ENCODE measurements at regions not wholly inside any gene's neighbourhood (a gene's known extent, or its start where the extent isn't known, plus 50 kb on each side); places are given as distances from the start of the nearest gene placed in this dataset.
A peak's percentile ranks its signal among the peaks of the same experiment; 100 is the strongest.

GRCh38 chr1:192418552-192419285, 101.9 kb downstream of the RGS21 start:
- ChIA-PET CTCF (interaction anchor here (0.7 to 1.9 kb wide), 2 partner anchors 14 to 425 kb away, joined by 5 to 6 read pairs; no protein-coding TSS in a partner anchor), POLR2A (no interaction called here)
- TF ChIP-seq CTCF (IDR thresholded peaks at IDR 0.05; ENCODE audit: insufficient read depth, low read length, missing control alignments): no peak
- no peak overlapping the region for H3K4me3 ChIP-seq (ENCODE audit: low read depth, low read length)
- no peak for DNase-seq (ENCODE audit: low read depth, low spot score)

- ChIA-PET POLR2A (no interaction called here), CTCF (no interaction called here)
- no peak for DNase-seq (ENCODE audit: low read depth, low spot score)
- no peak for TF ChIP-seq CTCF (IDR thresholded peaks at IDR 0.05; ENCODE audit: insufficient read depth, low read length, missing control alignments)
- no peak overlapping the region for H3K4me3 ChIP-seq (ENCODE audit: low read depth, low read length)
These were observed 113.9 kb downstream of the RGS21 start for GRCh38 chr1:192430644-192431043.

- TF ChIP-seq CTCF (IDR thresholded peaks at IDR 0.05; ENCODE audit: insufficient read depth, low read length, missing control alignments): no peak
- no peak overlapping the region for H3K4me3 ChIP-seq (ENCODE audit: low read depth, low read length)
- CTCF ChIA-PET: no interaction called here
- POLR2A ChIA-PET: no interaction called here
- no peak for DNase-seq (ENCODE audit: low read depth, low spot score)
These were observed 118.9 kb downstream of the RGS21 start for GRCh38 chr1:192435704-192436103.

- no peak for TF ChIP-seq CTCF (IDR thresholded peaks at IDR 0.05; ENCODE audit: insufficient read depth, low read length, missing control alignments)
- no peak overlapping the region for H3K4me3 ChIP-seq (ENCODE audit: low read depth, low read length)
- no peak for DNase-seq (ENCODE audit: low read depth, low spot score)
- CTCF ChIA-PET: interaction anchor here (2.6 kb wide), 1 partner anchor 443 kb away, joined by 11 read pairs; no protein-coding TSS in a partner anchor
- POLR2A ChIA-PET: interaction anchor here (0.5 kb wide), 1 partner anchor 153 kb away, joined by 3 read pairs; no protein-coding TSS in a partner anchor
These were observed 119.8 kb downstream of the RGS21 start for GRCh38 chr1:192436441-192437078.

- no peak overlapping the region for H3K4me3 ChIP-seq (ENCODE audit: low read depth, low read length)
- DNase-seq (ENCODE audit: low read depth, low spot score): no peak
- ChIA-PET CTCF (interaction anchor here (1.0 to 2.6 kb wide), 2 partner anchors 34 to 445 kb away, joined by 3 to 11 read pairs; no protein-coding TSS in a partner anchor), POLR2A (no interaction called here)
- TF ChIP-seq CTCF (IDR thresholded peaks at IDR 0.05; ENCODE audit: insufficient read depth, low read length, missing control alignments): no peak
These were observed 121.9 kb downstream of the RGS21 start for GRCh38 chr1:192438737-192439136.

- H3K4me3 ChIP-seq (ENCODE audit: low read depth, low read length): no peak overlapping the region
- DNase-seq (ENCODE audit: low read depth, low spot score): peak; percentile 54
- TF ChIP-seq CTCF (IDR thresholded peaks at IDR 0.05; ENCODE audit: insufficient read depth, low read length, missing control alignments): no peak
- ChIA-PET CTCF (no interaction called here), POLR2A (no interaction called here)
These were observed 122.7 kb downstream of the RGS21 start for GRCh38 chr1:192439373-192440025.
